Type B pancreatic cell (in vitro differentiated cells): ENCODE measurements at regions not wholly inside any gene's neighbourhood (a gene's known extent, or its start where the extent isn't known, plus 50 kb on each side); places are given as distances from the start of the nearest gene placed in this dataset.

ENCODE experiments used
- DNase-seq: peaks from one replicate; pipeline ENCODE4 v3.0.0; 2021; ENCODE audit warnings: mixed read lengths; ENCODE audit not compliant: unreplicated experiment; ENCODE audit errors: extremely low spot score
- H3K27ac Mint-ChIP-seq: 2 replicates; pipeline ENCODE4 v1.8.0; 2021; ENCODE audit warnings: mild to moderate bottlenecking, mixed read lengths
- H3K27me3 Mint-ChIP-seq: 2 replicates; pipeline ENCODE4 v1.8.0; 2021; ENCODE audit warnings: mixed read lengths
- H3K36me3 Mint-ChIP-seq: 2 replicates; pipeline ENCODE4 v1.8.0; 2021; ENCODE audit warnings: mixed read lengths
- H3K4me1 Mint-ChIP-seq: one replicate; pipeline ENCODE4 v1.8.0; 2021; ENCODE audit warnings: mixed read lengths; ENCODE audit not compliant: unreplicated experiment
- H3K4me3 Mint-ChIP-seq: 2 replicates; pipeline ENCODE4 v1.8.0; 2021; ENCODE audit warnings: mild to moderate bottlenecking, mixed read lengths
- H3K9me3 Mint-ChIP-seq: 2 replicates; pipeline ENCODE4 v1.8.0; 2021; ENCODE audit warnings: mixed read lengths
- CTCF ChIP-seq: fragments of 200-600 bp; sonication (generic); conservative IDR thresholded peaks from 2 replicates; pipeline ENCODE4 v1.5.0; 2021; ENCODE audit warnings: antibody characterized with exemption, mild to moderate bottlenecking

GRCh38 chr4:23976423-23976822 lies 86.6 kb upstream of the PPARGC1A start:
- Mint-ChIP-seq H3K36me3 (no peaks in the 10 kb centered on the region), H3K27me3 (peaks cover 10% of the 10 kb centered on the region), H3K27ac (no peak overlapping the region), H3K9me3 (no peaks in the 10 kb centered on the region), H3K4me1 (peaks cover 4% of the 10 kb centered on the region), H3K4me3 (no peak overlapping the region)
- no peak for TF ChIP-seq CTCF
- DNase-seq, result no peak

GRCh38 chr4:23973308-23973855 lies 83.5 kb upstream of the PPARGC1A start:
- no peaks in the 10 kb centered on the region for H3K36me3 Mint-ChIP-seq
- no peak overlapping the region for H3K4me3 Mint-ChIP-seq
- no peak for DNase-seq
- no peak overlapping the region for H3K27ac Mint-ChIP-seq
- TF ChIP-seq CTCF, result no peak
- H3K9me3 Mint-ChIP-seq, result no peaks in the 10 kb centered on the region
- H3K4me1 Mint-ChIP-seq, result peaks cover 6% of the 10 kb centered on the region
- peaks cover 9% of the 10 kb centered on the region for H3K27me3 Mint-ChIP-seq

GRCh38 chr4:23972805-23973204 lies 83.0 kb upstream of the PPARGC1A start:
- Mint-ChIP-seq H3K27ac (no peak overlapping the region), H3K27me3 (peaks cover 5% of the 10 kb centered on the region), H3K9me3 (no peaks in the 10 kb centered on the region), H3K36me3 (no peaks in the 10 kb centered on the region), H3K4me3 (no peak overlapping the region), H3K4me1 (peaks cover 6% of the 10 kb centered on the region)
- DNase-seq, result no peak
- no peak for TF ChIP-seq CTCF

- Mint-ChIP-seq H3K9me3 (no peaks in the 10 kb centered on the region), H3K27ac (no peak overlapping the region), H3K4me3 (no peak overlapping the region), H3K4me1 (peaks cover 6% of the 10 kb centered on the region), H3K36me3 (no peaks in the 10 kb centered on the region), H3K27me3 (peaks cover 5% of the 10 kb centered on the region)
- DNase-seq, result no peak
- TF ChIP-seq CTCF, result no peak
Observed at GRCh38 chr4:23972187-23972586, 82.3 kb upstream of the PPARGC1A start.

GRCh38 chr4:23970201-23970850 lies 80.5 kb upstream of the PPARGC1A start:
- no peak for DNase-seq
- H3K27ac Mint-ChIP-seq, result no peak overlapping the region
- H3K4me3 Mint-ChIP-seq, result no peak overlapping the region
- H3K9me3 Mint-ChIP-seq, result no peaks in the 10 kb centered on the region
- H3K27me3 Mint-ChIP-seq, result no peaks in the 10 kb centered on the region
- no peaks in the 10 kb centered on the region for H3K36me3 Mint-ChIP-seq
- peaks cover 6% of the 10 kb centered on the region for H3K4me1 Mint-ChIP-seq
- TF ChIP-seq CTCF, result no peak
